Thoracic aorta (tissue), 2 donors: ENCODE measurements at regions not wholly inside any gene's neighbourhood (a gene's known extent, or its start where the extent isn't known, plus 50 kb on each side); places are given as distances from the start of the nearest gene placed in this dataset.

ENCODE experiments used
- ATAC-seq: fragments of 150-250 bp; one replicate; pipeline ENCODE4 v1.8.0; 2017; ENCODE audit warnings: low read depth; ENCODE audit not compliant: insufficient number of reproducible peaks, low FRiP score
- DNase-seq: peaks from one replicate; pipeline ENCODE4 v3.0.0-alpha.2; 2020; ENCODE audit warnings: low spot score
- H3K27ac ChIP-seq, 2 donors: fragments of 200-600 bp; sonication (generic); 1 replicate in 1 of 2; 2 replicates in 1 of 2; pipeline ENCODE4 v1.5.1; 2016; ENCODE audit warnings: mild to moderate bottlenecking in 2 of 2, moderate library complexity in 2 of 2
- H3K27me3 ChIP-seq: fragments of 200-600 bp; sonication (generic); replicated peaks from 2 replicates; pipeline ENCODE4 v1.6.0; 2016; ENCODE audit warnings: mild to moderate bottlenecking; ENCODE audit not compliant: insufficient read depth
- H3K36me3 ChIP-seq: fragments of 200-600 bp; sonication (generic); one replicate; pipeline ENCODE4 v1.5.1; 2016
- H3K4me1 ChIP-seq, 2 donors: fragments of 200-600 bp; sonication (generic); 1 replicate in 1 of 2; 2 replicates in 1 of 2; pipeline versions ENCODE4 v1.5.1 to v1.6.0; 2016; ENCODE audit warnings: low read depth in 2 of 2, mild to moderate bottlenecking in 1 of 2; ENCODE audit not compliant: control insufficient read depth in 1 of 2
- H3K4me3 ChIP-seq: fragments of 200-600 bp; sonication (generic); 2 replicates; pipeline ENCODE4 v1.5.1; 2016; ENCODE audit warnings: mild to moderate bottlenecking
- H3K9me3 ChIP-seq: fragments of 200-600 bp; sonication (generic); 2 replicates; pipeline ENCODE4 v1.5.1; 2016
- TF ChIP-seq, protein P1 (sequence below): fragments of 200-600 bp; sonication (generic); IDR thresholded peaks from one replicate; pipeline ENCODE4 v1.5.1; 2019; ENCODE audit warnings: antibody characterized with exemption

DNA sequence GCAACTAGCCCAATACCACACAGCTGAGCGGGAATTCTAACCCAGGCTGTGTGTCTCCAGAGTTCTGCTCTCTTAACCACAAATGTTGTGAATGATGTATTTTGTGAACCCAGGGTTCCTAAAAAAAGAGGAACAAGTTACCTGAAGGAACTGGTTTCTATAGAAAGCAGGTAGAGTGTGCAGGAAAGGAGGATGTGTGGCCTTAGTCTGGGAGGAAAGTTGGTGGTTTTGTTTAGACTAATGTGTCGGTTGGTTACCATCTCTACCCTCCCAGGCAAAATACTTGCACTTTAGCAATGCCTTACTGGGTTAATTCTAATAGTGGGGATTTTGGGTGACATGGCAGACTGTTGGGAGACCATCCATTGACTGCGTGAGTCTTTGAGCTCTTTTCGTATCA, 143.3 kb downstream of the SCP2D1 start:
- H3K36me3 ChIP-seq, result no peaks in the 10 kb centered on the region
- H3K9me3 ChIP-seq, result no peaks in the 10 kb centered on the region
- ATAC-seq (no peak), DNase-seq (no peak)
- H3K27me3 ChIP-seq, result no peaks in the 10 kb centered on the region
- no peak overlapping the region for H3K4me3 ChIP-seq
- no peak overlapping the region for H3K27ac ChIP-seq
- TF ChIP-seq, protein P1, sequence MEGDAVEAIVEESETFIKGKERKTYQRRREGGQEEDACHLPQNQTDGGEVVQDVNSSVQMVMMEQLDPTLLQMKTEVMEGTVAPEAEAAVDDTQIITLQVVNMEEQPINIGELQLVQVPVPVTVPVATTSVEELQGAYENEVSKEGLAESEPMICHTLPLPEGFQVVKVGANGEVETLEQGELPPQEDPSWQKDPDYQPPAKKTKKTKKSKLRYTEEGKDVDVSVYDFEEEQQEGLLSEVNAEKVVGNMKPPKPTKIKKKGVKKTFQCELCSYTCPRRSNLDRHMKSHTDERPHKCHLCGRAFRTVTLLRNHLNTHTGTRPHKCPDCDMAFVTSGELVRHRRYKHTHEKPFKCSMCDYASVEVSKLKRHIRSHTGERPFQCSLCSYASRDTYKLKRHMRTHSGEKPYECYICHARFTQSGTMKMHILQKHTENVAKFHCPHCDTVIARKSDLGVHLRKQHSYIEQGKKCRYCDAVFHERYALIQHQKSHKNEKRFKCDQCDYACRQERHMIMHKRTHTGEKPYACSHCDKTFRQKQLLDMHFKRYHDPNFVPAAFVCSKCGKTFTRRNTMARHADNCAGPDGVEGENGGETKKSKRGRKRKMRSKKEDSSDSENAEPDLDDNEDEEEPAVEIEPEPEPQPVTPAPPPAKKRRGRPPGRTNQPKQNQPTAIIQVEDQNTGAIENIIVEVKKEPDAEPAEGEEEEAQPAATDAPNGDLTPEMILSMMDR, result no peak
- no peaks in the 10 kb centered on the region for H3K4me1 ChIP-seq

DNA sequence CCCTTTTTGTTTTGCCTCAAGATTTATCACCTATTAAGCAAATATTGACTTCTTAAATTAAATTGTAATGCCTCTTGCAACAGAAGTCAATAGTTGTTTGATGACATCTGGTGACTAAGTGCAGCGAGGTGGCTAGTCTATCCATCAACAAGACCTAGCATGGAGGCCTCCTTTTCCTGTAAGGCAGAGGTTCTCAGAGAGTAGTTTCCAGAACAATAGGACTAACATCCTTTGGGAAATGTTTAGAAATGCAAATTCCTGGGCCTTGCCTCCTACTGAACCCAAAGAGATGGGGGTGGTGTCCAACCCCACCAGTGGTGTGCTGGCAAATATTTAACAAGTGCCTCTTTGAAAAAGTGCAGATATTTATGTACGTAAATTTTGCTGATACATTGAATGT, 143.7 kb downstream of the SCP2D1 start:
- H3K27ac ChIP-seq, result no peak overlapping the region
- no peak for DNase-seq
- TF ChIP-seq, protein P1, result no peak
- no peak overlapping the region for H3K4me3 ChIP-seq
- H3K27me3 ChIP-seq, result no peaks in the 10 kb centered on the region
- H3K4me1 ChIP-seq, result no peaks in the 10 kb centered on the region
- no peaks in the 10 kb centered on the region for H3K9me3 ChIP-seq
- no peak for ATAC-seq
- no peaks in the 10 kb centered on the region for H3K36me3 ChIP-seq

DNA sequence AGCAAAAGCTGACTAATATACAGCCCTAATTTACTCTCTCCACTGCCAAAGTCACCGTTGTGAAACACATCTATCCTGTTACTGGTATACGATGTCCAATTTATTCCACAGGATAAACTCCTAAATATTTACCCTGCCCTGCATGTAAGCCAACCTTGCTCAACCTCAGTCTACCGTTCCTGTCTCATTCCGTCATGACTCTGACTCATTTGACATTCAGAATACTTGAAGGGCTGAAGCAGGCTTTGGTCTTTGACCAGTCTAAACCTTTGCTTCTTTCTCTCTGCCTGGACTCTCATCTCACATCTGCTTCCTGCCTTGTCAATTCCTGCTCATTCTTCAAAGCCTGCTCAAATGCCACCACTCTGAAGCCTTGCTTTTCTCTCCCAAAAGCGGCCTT, 157.5 kb downstream of the SCP2D1 start:
- peaks cover 0 to 11% of the 10 kb centered on the region in 2 donors for H3K4me1 ChIP-seq
- H3K4me3 ChIP-seq, result no peak overlapping the region
- DNase-seq, result no peak
- ATAC-seq, result no peak
- no peaks in the 10 kb centered on the region for H3K9me3 ChIP-seq
- H3K27ac ChIP-seq, result no peak overlapping the region
- no peaks in the 10 kb centered on the region for H3K36me3 ChIP-seq
- TF ChIP-seq, protein P1, result no peak
- no peaks in the 10 kb centered on the region for H3K27me3 ChIP-seq

DNA sequence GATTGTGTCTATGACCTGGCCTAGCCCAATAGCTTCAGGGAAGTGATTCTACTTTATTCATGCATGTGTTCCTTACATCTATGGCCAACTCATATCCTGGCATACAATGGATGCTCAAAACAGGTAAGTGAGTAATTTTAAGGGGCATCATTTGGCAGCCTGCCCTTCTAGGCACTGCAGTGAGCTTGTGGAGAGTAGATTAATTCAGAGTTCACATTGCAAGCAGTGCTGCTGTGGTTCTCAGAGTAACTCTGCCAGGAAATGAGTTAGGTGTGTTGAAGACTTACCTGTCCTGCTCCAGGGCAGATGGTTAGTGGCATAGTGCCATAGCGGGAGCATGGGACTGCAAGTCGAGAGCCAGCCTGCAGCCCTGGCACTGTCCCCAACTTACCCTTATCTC, 158.0 kb downstream of the SCP2D1 start:
- Histone ChIP-seq H3K9me3 (no peaks in the 10 kb centered on the region), H3K36me3 (no peaks in the 10 kb centered on the region), H3K4me1 (peaks cover 0 to 11% of the 10 kb centered on the region in 2 donors), H3K27me3 (no peaks in the 10 kb centered on the region), H3K4me3 (no peak overlapping the region), H3K27ac (no peak overlapping the region)
- TF ChIP-seq, protein P1, result no peak
- ATAC-seq (no peak), DNase-seq (no peak)

DNA sequence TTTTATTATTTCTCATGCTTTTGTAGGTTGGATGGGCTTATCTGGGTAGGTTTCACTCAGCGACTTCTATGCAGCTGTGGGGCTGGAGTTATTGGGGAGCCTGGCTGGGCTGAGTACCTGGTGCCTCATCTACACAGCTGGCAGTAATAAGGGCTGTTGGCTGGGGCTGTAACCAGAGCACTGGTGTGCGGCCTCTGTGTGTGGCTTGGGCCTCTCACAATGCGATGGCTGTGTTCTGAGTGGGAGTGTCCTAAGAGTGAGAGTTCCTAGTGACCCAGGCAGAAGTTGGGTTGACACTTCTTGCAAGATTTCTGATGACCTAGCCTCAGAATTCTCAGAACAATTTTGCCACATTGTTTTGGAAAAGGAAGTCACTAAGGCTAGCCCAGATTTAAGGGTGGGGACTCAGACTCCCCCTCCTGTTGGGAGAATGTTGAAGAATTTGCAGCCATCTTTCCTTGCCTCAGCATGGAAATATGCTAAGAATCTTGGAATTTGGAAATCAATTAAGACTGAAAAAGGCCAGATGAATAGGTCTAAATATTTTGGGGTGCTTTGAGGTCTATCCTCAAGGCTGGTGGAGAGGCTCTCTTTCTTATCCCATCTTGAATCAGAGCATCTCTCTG, 158.8 kb downstream of the SCP2D1 start:
- Histone ChIP-seq H3K4me1 (peaks cover 0 to 11% of the 10 kb centered on the region in 2 donors), H3K36me3 (no peaks in the 10 kb centered on the region), H3K9me3 (no peaks in the 10 kb centered on the region), H3K27ac (no peak overlapping the region), H3K27me3 (no peaks in the 10 kb centered on the region), H3K4me3 (no peak overlapping the region)
- DNase-seq, result no peak
- TF ChIP-seq, protein P1, result no peak
- ATAC-seq, result no peak
